GM19023 (cell line): ENCODE measurements at regions not wholly inside any gene's neighbourhood (a gene's known extent, or its start where the extent isn't known, plus 50 kb on each side); places are given as distances from the start of the nearest gene placed in this dataset.

Experiments used
- ATAC-seq: cut with Tn5 transposase; IDR thresholded peaks from one replicate; pipeline ENCODE4 v1.9.1; 2021; ENCODE audit warnings: mild to moderate bottlenecking, moderate library complexity; ENCODE audit not compliant: unreplicated experiment

DNA sequence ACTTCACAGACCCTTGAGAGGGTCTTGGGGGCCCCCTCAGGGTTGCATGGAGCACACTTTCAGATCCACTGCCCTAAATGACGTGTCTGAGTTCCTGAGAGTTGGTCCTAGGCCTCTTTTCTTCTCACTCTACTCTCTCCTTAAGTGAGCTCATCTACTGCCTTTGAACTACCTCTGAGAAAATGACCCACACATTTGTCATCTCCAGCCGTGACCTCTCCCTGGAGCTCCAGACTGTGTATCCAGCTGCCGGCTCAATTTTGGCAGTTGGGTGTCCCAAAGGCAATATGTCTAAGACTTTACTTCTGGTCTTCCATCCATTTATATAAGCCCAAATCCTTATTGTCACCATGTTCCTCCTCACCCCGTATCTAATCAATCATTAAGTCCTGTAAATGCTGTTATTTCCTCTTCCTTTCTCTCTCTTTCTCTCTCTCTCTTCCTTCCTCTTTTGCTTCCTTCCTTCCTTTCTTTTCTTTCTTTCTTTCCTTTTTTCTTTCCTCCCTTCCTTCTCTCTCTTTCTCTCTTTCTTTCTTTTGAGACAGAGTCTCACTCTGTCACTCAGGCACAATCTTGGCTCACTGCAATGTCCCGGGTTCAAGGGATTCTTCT, 51.2 kb upstream of the HSPA9 start:
- ATAC-seq: no peak

DNA sequence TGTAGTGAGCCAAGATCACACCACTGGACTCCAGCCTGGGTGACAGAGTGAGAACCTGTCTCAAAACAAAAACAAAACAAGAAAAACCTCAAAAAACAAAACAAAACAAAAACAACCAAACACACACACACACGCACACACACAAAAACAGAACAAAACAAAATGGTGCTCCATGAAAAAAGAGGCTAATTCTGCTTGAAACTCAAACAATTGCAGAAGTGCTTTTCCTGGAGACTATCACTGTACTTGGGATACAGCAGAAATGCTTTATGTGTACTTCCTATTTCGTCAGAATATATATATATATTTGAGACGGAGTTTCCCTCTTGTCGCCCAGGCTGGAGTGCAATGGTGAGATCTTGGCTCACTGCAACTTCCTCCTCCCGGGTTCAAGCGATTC, 49.9 kb upstream of the HSPA9 start:
- ATAC-seq: no peak
